Brain pericyte (primary cell): ENCODE measurements at regions not wholly inside any gene's neighbourhood (a gene's known extent, or its start where the extent isn't known, plus 50 kb on each side); places are given as distances from the start of the nearest gene placed in this dataset.
"Not testable (repeated sequence)": the region's sequence is repeated elsewhere in the genome, so short reads cannot be mapped to it uniquely, and the experiment has no call there.

Source experiments
- DNase-seq: peaks from one replicate; pipeline ENCODE4 v3.0.0-alpha.2; 2012; ENCODE audit warnings: low read depth, low spot score

DNA sequence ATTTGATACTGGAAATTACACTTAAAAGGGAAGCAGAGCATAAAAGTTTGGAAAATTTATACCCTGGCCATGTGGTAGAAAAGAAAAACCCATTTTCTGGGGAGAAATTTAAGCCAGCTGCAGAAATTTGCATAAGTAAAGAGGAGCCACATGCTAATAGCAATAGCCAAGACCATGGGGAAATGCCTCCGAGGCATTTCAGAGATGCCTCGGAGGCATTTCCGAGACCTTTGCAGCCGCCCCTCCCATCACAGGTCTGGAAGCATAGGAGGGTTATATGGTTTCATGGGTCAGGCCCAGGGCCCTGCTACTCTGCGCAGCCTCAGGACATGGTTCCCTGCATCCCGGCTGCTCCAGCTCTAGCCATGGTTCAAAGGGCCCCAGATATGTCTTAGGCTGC is 49.9 kb upstream of the NBPF11 start:
- not testable (repeated sequence) for DNase-seq
